Ovary (tissue), 3 donors: ENCODE measurements at regions not wholly inside any gene's neighbourhood (a gene's known extent, or its start where the extent isn't known, plus 50 kb on each side); places are given as distances from the start of the nearest gene placed in this dataset.

Source experiments
- CTCF ChIP-seq, 3 donors: fragments of 450-650 bp in 2 of 3; fragments of 200-600 bp in 1 of 3; IDR thresholded peaks; one replicate each; pipeline versions ENCODE4 v1.5.1 to v1.8.0; 2016 to 2022; ENCODE audit warnings: antibody characterized with exemption in 3 of 3, mild to moderate bottlenecking in 1 of 3
- EP300 ChIP-seq: sonication (generic); formaldehyde crosslinking; IDR thresholded peaks from one replicate; pipeline ENCODE4 v1.6.1; 2017; ENCODE audit warnings: antibody characterized with exemption
- POLR2A ChIP-seq: fragments of 450-650 bp; IDR thresholded peaks from one replicate; pipeline ENCODE4 v1.6.1; 2017; ENCODE audit warnings: antibody characterized with exemption, mild to moderate bottlenecking, moderate library complexity
- donor health status: DM: no; HTN: no; CAD: no.

GRCh38 chr2:163133602-163134001 lies 295.0 kb upstream of the KCNH7 start:
- TF ChIP-seq CTCF (IDR thresholded peaks at IDR 0.05) (no peak), EP300 (no peak), POLR2A (no peak)
